GM23248 (cell line): ENCODE measurements at regions not wholly inside any gene's neighbourhood (a gene's known extent, or its start where the extent isn't known, plus 50 kb on each side); places are given as distances from the start of the nearest gene placed in this dataset.

Experiments
- EZH2 ChIP-seq: fragments of 200-600 bp; sonication (generic); IDR thresholded peaks from 2 replicates; pipeline ENCODE4 v1.6.1; 2018; ENCODE audit warnings: antibody characterized with exemption, mild to moderate bottlenecking; ENCODE audit not compliant: insufficient read depth, poor library complexity, severe bottlenecking
- EZH2phosphoT487 ChIP-seq: fragments of 200-600 bp; sonication (generic); IDR thresholded peaks from 2 replicates; pipeline ENCODE4 v1.6.1; 2018; ENCODE audit warnings: antibody characterized with exemption, moderate library complexity, mild to moderate bottlenecking, low read depth; ENCODE audit not compliant: insufficient read depth

DNA sequence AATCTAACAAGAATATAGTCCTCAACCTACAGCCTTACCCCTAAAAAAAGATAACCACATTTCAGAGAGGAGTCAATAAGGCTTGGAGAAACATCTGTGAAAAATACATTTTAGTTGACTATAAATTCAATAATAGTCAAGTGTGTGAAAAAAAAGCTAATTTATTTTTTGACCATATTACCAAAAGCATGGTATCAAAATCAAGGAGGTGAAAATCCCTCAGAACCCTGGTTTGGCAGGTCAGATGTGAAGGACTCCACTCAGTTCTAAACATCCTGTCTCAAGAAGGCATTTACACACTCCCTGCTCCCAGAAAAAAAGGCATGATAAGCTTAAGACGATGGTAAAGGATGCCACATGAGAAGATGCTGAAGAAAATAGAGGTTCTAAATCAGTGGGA is 745.1 kb upstream of the TENM3 start:
- TF ChIP-seq EZH2phosphoT487 = no peak
- TF ChIP-seq EZH2 = no peak
